ENCODE measurements at regions not wholly inside any gene's neighbourhood (a gene's known extent, or its start where the extent isn't known, plus 50 kb on each side); places are given as distances from the start of the nearest gene placed in this dataset.
A peak's percentile ranks its signal among the peaks of the same experiment; 100 is the strongest.

GRCh38 chr5:1641560-1642166, 117.9 kb upstream of the LPCAT1 start (continued):
- TF ChIP-seq, protein P1, sequence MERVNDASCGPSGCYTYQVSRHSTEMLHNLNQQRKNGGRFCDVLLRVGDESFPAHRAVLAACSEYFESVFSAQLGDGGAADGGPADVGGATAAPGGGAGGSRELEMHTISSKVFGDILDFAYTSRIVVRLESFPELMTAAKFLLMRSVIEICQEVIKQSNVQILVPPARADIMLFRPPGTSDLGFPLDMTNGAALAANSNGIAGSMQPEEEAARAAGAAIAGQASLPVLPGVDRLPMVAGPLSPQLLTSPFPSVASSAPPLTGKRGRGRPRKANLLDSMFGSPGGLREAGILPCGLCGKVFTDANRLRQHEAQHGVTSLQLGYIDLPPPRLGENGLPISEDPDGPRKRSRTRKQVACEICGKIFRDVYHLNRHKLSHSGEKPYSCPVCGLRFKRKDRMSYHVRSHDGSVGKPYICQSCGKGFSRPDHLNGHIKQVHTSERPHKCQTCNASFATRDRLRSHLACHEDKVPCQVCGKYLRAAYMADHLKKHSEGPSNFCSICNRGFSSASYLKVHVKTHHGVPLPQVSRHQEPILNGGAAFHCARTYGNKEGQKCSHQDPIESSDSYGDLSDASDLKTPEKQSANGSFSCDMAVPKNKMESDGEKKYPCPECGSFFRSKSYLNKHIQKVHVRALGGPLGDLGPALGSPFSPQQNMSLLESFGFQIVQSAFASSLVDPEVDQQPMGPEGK (CRISPR knock-in tag; IDR thresholded peaks at IDR 0.05), result no peak
- no peak for TF ChIP-seq ZNF350 (CRISPR knock-in tag; IDR thresholded peaks at IDR 0.05; ENCODE audit: borderline replicate concordance, low read depth)
- no peak for TF ChIP-seq TRIM22 (IDR thresholded peaks at IDR 0.05)
- no peak for TF ChIP-seq ARID2 (CRISPR knock-in tag; IDR thresholded peaks at IDR 0.05; ENCODE audit: borderline replicate concordance)
- no peak for TF ChIP-seq RFX1 (IDR thresholded peaks at IDR 0.05)
- no peak for TF ChIP-seq FOXA1 (IDR thresholded peaks at IDR 0.05)
- no peak for TF ChIP-seq FOXA1 (CRISPR knock-in tag; IDR thresholded peaks at IDR 0.05)
- TF ChIP-seq, protein P2, sequence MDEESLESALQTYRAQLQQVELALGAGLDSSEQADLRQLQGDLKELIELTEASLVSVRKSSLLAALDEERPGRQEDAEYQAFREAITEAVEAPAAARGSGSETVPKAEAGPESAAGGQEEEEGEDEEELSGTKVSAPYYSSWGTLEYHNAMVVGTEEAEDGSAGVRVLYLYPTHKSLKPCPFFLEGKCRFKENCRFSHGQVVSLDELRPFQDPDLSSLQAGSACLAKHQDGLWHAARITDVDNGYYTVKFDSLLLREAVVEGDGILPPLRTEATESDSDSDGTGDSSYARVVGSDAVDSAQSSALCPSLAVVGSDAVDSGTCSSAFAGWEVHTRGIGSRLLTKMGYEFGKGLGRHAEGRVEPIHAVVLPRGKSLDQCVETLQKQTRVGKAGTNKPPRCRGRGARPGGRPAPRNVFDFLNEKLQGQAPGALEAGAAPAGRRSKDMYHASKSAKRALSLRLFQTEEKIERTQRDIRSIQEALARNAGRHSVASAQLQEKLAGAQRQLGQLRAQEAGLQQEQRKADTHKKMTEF (CRISPR knock-in tag; IDR thresholded peaks at IDR 0.05), result 0 out of 2 replicates have a peak, but pooled peaks have one; percentile 25
- no peak for TF ChIP-seq ZNF616 (CRISPR knock-in tag; IDR thresholded peaks at IDR 0.05; ENCODE audit: low read depth)
- no peak for TF ChIP-seq CC2D1A (CRISPR knock-in tag; IDR thresholded peaks at IDR 0.05)
- no peak for TF ChIP-seq ELF3 (CRISPR knock-in tag; IDR thresholded peaks at IDR 0.05)
- TF ChIP-seq JDP2 (CRISPR knock-in tag; IDR thresholded peaks at IDR 0.05; ENCODE audit: borderline replicate concordance), result no peak
- TF ChIP-seq KLF16 (CRISPR knock-in tag; IDR thresholded peaks at IDR 0.05), result 0 out of 4 replicates have a peak, but pooled peaks of 1 of the 2 experiments have one; percentile 30
- TF ChIP-seq AKNA (CRISPR knock-in tag; IDR thresholded peaks at IDR 0.05; ENCODE audit: borderline replicate concordance), result no peak
- TF ChIP-seq, protein P3, sequence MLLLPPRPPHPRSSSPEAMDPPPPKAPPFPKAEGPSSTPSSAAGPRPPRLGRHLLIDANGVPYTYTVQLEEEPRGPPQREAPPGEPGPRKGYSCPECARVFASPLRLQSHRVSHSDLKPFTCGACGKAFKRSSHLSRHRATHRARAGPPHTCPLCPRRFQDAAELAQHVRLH (CRISPR knock-in tag; IDR thresholded peaks at IDR 0.05; ENCODE audit: borderline replicate concordance, low read depth), result no peak
- TF ChIP-seq HMG20A (CRISPR knock-in tag; IDR thresholded peaks at IDR 0.05; ENCODE audit: borderline replicate concordance), result no peak
- TF ChIP-seq, protein P4, sequence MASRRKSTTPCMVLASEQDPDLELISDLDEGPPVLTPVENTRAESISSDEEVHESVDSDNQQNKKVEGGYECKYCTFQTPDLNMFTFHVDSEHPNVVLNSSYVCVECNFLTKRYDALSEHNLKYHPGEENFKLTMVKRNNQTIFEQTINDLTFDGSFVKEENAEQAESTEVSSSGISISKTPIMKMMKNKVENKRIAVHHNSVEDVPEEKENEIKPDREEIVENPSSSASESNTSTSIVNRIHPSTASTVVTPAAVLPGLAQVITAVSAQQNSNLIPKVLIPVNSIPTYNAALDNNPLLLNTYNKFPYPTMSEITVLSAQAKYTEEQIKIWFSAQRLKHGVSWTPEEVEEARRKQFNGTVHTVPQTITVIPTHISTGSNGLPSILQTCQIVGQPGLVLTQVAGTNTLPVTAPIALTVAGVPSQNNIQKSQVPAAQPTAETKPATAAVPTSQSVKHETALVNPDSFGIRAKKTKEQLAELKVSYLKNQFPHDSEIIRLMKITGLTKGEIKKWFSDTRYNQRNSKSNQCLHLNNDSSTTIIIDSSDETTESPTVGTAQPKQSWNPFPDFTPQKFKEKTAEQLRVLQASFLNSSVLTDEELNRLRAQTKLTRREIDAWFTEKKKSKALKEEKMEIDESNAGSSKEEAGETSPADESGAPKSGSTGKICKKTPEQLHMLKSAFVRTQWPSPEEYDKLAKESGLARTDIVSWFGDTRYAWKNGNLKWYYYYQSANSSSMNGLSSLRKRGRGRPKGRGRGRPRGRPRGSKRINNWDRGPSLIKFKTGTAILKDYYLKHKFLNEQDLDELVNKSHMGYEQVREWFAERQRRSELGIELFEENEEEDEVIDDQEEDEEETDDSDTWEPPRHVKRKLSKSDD (CRISPR knock-in tag; IDR thresholded peaks at IDR 0.05; ENCODE audit: low read depth), result no peak
- 0 out of 2 replicates have a peak, but pooled peaks have one; percentile 42 for TF ChIP-seq ZSCAN9 (CRISPR knock-in tag; IDR thresholded peaks at IDR 0.05; ENCODE audit: borderline replicate concordance)

Measured in HepG2 (cell line).